ENCODE measurements at regions not wholly inside any gene's neighbourhood (a gene's known extent, or its start where the extent isn't known, plus 50 kb on each side); places are given as distances from the start of the nearest gene placed in this dataset.

DNA sequence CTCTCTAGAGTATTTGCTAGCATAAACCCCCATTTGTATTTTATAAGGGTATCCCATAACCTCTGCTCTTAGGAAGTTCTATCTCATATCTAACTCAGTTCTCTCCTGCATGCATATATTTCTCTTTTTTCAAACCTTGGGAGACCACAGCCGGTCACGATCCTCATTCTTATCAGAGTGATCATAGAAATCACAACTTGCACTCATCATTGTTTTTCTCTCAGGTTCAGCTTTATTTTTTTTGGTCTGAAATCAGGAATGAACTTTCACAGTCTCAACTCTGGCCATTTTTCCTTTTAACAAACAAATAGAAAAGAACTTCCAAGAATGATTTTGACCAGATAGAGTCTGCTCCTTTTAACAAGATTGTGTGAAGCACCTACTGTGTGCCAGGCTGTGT lies 98.6 kb upstream of the BLID start:
- TF ChIP-seq, protein P1, sequence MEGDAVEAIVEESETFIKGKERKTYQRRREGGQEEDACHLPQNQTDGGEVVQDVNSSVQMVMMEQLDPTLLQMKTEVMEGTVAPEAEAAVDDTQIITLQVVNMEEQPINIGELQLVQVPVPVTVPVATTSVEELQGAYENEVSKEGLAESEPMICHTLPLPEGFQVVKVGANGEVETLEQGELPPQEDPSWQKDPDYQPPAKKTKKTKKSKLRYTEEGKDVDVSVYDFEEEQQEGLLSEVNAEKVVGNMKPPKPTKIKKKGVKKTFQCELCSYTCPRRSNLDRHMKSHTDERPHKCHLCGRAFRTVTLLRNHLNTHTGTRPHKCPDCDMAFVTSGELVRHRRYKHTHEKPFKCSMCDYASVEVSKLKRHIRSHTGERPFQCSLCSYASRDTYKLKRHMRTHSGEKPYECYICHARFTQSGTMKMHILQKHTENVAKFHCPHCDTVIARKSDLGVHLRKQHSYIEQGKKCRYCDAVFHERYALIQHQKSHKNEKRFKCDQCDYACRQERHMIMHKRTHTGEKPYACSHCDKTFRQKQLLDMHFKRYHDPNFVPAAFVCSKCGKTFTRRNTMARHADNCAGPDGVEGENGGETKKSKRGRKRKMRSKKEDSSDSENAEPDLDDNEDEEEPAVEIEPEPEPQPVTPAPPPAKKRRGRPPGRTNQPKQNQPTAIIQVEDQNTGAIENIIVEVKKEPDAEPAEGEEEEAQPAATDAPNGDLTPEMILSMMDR (IDR thresholded peaks at IDR 0.05) = no peak
- TF ChIP-seq POLR2A (IDR thresholded peaks at IDR 0.05) = no peak

Measured in adrenal gland (tissue), 5 donors.